NCI-H748 (cell line): ENCODE measurements at regions not wholly inside any gene's neighbourhood (a gene's known extent, or its start where the extent isn't known, plus 50 kb on each side); places are given as distances from the start of the nearest gene placed in this dataset.
"Not testable (repeated sequence)": the region's sequence is repeated elsewhere in the genome, so short reads cannot be mapped to it uniquely, and the experiment has no call there.

Experiments used
- DNase-seq: peaks from one replicate; lab custom pipeline; 2025; ENCODE audit not compliant: unreplicated experiment; lab: John Stamatoyannopoulos, UW

GRCh38 chr2:11071211-11071610 is 84.1 kb upstream of the SLC66A3 start:
- DNase-seq = no peak

- DNase-seq = no peak
These were observed 83.3 kb upstream of the SLC66A3 start for GRCh38 chr2:11071939-11072338.

DNA sequence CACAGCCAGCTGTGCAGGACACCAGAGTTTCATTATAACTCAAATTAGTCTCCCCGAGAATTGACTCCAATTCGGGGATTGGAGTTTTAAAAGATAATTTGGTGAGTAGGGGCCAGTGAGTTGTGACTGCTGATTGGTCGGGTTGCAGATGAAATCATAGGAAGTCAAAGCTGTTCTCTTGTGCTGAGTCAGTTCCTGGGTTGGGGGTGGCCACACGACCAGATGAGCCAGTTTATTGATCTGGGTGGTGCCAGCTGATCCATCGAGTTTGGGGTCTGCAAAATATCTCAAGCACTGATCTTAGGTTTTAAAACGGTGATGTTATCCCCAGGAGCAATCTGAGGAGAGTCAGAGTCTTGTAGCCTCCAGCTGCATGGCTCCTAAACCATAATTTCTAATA is 82.7 kb upstream of the SLC66A3 start:
- no peak for DNase-seq

GRCh38 chr2:11073251-11073650 is 82.0 kb upstream of the SLC66A3 start:
- peak; percentile 86 for DNase-seq

- DNase-seq = peak; percentile 32
These were observed 81.5 kb upstream of the SLC66A3 start for GRCh38 chr2:11073776-11074175.

- no peak for DNase-seq
These were observed 80.9 kb upstream of the SLC66A3 start for GRCh38 chr2:11074246-11074820.

- no peak for DNase-seq
These were observed 80.0 kb upstream of the SLC66A3 start for GRCh38 chr2:11075221-11075620.

DNA sequence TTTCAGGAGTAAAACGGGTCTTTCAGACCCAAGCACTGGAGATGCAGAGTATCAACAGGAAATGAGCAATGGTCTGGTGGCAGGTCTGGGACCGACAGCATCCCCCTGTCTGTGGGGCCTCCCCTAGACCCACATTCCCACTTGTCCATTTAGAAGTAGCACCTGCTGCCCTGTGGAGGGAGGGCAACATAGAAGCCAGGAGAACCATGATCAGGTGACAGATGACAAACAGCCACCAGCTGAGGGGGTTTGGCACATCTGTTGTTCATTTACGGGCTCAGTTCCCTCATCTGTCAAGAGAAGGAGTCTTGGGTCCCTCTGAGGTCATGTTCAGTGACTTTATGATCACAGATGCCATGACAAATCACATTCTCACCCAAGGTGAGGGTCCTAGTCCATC is 77.9 kb upstream of the SLC66A3 start:
- DNase-seq = peak; percentile 14

DNA sequence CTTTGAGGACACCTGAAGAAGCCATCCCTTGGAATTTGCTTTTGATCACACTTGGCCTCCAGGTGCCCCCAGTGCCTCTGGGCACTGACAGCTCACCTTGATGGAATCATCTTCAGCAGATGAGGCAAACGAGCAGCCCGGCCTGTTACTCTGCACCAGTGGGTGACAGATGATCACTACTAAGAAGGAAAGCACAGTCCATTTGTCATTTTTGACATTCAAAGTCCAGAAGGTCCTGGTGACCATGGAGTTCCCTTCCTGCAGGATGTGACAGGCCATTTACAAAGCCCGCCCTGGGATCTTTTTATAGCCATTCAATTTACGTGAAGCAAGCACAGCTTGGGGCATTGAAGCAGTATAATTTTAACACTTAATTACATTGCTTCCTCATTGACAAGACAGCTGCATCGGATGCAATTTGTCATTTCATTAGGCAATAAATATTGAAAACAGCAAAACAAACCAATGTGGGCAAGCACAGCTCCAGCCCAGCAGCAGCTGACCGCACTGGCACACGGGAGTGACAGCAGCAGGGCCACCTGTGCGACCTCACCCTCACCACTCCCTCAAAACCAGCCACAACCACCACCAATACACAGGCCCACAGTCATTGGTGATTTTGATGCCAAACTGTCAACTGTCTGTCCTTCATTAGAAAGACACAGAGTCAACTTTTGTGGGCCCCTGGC is 76.0 kb upstream of the SLC66A3 start:
- peak; percentile 89 for DNase-seq

DNA sequence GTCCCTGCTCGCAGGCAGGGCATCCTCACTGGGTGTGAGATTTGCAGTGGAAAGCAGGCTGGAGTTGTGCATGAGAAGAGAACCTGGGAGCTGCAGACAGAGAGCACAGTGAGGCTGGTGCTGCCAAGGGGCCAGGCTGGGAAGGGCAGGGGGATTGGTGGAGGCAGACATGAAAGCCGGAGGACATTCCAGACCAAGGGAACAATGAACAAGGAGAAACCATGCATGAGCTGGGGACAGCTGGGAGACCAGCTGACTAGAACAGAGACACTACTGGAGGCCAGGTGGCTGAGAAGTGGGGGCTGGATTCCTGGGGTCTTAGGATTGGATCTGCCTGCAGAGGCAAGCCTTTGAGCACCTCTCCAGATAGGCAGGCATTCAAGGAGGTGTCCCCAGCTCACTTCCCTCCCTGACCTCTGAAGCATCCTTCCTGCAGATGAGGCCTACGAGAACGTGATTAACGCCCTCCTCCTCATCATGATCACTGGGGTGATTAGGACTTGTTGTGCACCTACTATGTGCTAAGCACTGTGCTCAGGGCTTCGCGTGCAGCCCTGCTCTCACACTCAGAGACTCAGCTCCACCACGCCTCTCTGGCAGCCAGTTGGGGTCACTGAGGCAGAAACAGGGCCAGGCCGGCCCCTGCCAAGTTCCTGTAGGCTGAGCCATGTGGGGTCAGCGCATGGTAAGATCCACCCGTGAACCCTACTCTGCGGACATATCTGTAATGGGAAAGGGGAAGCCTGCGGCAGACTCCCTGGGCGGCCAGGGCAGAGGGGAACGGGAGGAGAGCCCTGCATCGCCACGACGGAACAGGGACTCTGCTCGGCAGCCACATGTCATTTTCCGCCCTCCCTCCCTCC is 74.8 kb upstream of the SLC66A3 start:
- no peak for DNase-seq

DNA sequence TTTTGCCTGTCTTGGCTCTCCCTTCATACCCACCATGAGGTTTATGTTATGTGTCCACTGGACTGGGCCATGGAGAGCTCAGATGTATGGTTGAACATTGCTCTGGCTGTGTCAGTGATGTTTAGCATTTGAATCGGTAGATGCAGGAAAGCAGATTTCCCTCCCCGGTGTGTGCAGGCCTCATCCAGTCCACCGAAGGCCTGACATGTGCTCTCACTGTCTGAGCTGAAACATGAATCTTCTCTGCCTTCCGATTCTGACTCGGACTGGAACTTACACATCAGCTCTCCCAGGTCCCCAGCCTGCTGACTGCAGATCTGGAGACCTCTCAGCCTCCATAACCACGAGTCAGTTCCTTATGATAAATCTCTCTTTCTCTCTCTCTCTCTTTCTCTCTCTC is 72.4 kb upstream of the SLC66A3 start:
- DNase-seq = no peak

DNA sequence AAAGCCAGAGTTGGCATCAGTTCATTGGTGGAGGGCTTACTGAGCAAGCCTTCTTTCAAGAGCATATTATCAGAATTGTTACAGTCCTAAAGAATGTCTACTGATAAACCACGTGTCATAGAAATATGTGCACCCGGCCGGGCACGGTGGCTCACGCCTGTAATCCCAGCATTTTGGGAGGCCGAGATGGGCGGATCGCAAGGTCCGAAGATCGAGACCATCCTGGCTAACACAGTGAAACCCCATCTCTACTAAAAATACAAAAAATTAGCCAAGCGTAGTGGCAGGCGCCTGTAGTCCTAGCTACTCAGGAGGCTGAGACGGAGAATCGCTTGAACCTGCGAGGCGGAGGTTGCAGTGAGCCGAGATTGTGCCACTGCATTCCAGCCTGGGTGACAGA is 66.4 kb upstream of the SLC66A3 start:
- DNase-seq = not testable (repeated sequence)

GRCh38 chr2:11090187-11090586 is 65.1 kb upstream of the SLC66A3 start:
- no peak for DNase-seq

GRCh38 chr2:11092701-11093335 is 62.4 kb upstream of the SLC66A3 start:
- no peak for DNase-seq

- DNase-seq = no peak
These were observed 61.8 kb upstream of the SLC66A3 start for GRCh38 chr2:11093467-11093866.

DNA sequence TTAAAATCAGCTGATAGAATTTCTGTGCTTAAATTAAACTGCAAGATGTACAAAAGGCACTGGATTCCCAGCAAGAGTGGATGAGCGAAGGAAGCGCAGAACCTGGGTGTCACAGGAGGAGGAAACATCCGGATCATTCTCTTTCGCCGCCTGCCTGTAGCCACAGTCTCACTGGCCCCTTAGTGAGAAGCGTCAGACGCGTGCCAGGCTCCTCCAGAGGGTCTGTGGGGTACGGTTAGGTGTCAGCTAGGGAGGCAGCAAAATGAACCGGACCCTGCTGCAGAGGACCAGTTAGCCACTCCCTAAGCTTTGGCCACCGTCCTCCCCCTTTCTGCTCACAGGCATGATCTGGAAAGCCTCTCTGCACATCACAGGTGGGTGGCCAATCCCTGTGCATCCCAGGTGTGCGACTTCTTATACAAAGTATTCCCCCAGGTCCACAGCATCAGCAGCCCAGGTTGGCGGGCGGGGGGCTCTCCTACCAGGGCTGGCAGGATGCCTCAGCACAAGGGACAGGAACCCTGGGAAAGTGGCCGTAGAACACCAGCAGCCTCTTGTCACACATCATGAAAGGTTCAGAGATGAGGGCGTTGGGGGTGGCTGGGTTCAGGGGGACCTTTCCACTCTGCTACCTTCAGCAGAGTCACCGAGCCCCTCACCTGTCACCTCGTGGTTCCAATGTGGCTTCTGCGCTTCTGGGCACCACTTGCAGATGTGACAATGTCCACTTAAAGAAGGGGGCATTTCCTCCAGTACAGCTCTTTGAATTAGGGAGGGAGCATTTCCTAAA is 61.1 kb upstream of the SLC66A3 start:
- no peak for DNase-seq

DNA sequence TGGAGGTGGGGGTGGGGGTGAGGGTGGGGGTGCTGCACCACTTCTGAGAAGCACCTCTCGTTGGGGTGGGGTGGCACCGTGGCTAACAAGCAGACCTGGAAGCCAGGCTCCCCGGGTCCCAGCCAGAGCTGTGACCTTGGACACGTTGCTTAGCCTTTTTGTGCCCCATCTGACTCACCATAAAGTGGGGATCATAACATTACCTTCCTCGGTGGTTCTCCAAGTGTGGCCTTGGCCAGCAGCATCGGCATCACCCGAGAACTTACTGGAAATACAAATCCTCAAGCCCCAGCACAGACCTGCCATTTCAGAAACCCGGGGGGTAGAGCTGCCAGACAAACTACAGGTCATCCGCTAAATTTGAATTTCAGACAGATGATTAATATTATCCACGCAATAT is 58.7 kb upstream of the SLC66A3 start:
- DNase-seq = no peak

GRCh38 chr2:11097038-11097720 is 58.1 kb upstream of the SLC66A3 start:
- no peak for DNase-seq

DNA sequence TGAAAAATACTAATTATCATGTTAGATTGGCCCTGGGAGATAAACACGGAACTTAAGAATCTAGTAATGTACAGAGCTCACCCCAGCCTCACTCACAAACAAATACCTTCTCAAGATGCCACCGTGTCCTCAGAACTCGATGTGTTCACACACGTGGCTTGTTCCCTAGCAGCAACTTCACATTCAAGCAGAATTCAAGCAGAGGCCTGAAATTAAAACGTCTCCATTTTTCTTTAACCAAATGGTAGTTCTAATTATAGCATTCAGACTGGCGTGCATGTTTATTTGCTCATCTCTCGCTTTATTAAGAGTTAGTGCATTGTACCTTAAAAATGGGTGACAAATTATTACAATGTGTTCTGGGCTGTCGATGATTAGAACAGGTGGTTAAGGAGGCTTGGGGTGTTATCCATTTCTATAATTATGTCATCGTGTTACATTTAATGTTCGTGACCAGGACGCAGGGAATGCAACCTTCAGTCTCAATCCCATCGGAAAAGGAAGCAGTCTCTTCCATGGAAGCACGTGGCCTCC is 57.3 kb upstream of the SLC66A3 start:
- peak; percentile 88 for DNase-seq
